ENCODE measurements at regions not wholly inside any gene's neighbourhood (a gene's known extent, or its start where the extent isn't known, plus 50 kb on each side); places are given as distances from the start of the nearest gene placed in this dataset.
A peak's percentile ranks its signal among the peaks of the same experiment; 100 is the strongest.

DNA sequence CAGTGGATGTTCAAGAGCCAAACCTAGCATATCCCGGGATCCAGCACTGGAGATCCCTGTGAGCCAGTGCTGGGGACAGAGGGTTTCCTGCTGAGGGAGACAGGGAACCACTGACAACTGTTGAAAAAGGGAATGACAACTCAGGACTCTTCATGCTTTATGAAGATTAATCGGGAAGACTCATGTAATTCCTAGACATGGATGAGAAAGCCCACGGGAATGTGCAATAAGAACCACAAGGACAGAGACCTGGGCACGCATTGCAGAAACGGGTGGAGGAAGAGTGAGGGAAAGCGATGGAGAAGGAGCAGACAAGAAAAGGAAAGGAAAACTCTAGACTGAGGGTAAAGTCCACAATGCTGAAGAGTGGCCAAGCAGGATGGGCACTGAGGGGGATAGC is 296.0 kb downstream of the PCNX1 start:
- TF ChIP-seq, protein P1, sequence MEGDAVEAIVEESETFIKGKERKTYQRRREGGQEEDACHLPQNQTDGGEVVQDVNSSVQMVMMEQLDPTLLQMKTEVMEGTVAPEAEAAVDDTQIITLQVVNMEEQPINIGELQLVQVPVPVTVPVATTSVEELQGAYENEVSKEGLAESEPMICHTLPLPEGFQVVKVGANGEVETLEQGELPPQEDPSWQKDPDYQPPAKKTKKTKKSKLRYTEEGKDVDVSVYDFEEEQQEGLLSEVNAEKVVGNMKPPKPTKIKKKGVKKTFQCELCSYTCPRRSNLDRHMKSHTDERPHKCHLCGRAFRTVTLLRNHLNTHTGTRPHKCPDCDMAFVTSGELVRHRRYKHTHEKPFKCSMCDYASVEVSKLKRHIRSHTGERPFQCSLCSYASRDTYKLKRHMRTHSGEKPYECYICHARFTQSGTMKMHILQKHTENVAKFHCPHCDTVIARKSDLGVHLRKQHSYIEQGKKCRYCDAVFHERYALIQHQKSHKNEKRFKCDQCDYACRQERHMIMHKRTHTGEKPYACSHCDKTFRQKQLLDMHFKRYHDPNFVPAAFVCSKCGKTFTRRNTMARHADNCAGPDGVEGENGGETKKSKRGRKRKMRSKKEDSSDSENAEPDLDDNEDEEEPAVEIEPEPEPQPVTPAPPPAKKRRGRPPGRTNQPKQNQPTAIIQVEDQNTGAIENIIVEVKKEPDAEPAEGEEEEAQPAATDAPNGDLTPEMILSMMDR (IDR thresholded peaks at IDR 0.05) = no peak
- Histone ChIP-seq H3K27ac (no peak overlapping the region), H3K4me3 (no peak overlapping the region)
- DNase-seq (ENCODE audit: low spot score) = no peak

DNA sequence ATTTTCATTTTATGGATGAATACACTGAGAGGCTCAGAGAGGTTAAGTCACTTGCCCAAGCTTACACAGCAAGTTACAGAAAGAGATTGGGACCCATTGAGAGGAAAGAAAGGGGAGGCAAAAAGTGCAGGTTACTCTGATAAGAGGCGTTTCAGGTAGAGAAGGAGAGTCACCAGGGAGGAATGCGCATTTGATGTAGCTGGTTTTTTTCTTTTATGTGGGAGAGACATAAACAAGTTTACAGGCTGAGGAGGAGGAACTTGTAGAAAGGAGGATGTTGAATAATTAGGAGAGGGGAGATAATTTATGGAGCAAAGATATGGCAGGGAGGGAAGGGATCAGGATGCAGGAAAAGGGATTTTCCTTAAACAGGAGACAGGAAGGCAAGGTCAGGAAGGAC is 297.0 kb downstream of the PCNX1 start:
- Histone ChIP-seq H3K27ac (no peak overlapping the region), H3K4me3 (no peak overlapping the region)
- TF ChIP-seq, protein P1 (IDR thresholded peaks at IDR 0.05) = no peak
- DNase-seq (ENCODE audit: low spot score) = no peak

DNA sequence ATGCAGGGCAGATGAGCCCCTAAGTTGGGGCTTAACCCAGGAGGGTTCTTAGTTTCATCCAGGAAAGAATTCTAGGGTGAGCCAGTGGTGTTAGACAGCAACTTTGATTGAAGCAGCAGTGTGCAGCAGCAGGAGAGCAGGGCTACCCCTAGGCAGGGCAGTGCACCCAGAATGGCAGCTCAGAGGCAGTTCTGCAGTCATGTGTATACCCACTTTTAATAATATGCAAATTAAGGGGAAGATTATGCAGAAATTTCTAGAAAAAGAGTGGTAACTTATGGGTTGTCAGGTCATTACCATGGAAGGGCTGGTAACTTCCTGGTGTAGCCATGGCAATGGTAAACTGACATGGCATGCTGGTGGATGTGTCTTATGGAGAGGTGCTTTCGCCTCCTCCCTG is 297.5 kb downstream of the PCNX1 start:
- no peak overlapping the region for H3K27ac ChIP-seq

DNA sequence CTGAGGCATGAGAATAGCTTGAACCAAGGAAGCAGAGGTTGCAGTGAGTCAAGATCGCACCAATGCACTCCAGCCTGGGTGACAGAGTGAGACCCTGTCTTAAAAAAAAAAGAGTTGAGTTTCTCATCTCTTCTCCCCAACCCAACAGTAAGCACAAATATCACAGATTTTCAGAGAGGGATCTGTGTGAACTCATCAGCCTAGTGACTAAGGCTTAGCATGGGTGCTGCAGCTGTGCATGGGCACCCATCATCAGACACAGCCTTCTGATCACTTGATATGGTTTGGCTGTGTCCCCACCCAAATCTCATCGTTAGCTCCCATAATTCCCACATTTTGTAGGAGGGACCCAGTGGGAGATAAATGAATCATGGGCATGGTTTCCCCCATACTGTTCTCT is 298.9 kb downstream of the PCNX1 start:
- Histone ChIP-seq H3K4me3 (no peak overlapping the region), H3K27ac (no peak overlapping the region)
- TF ChIP-seq, protein P1 (IDR thresholded peaks at IDR 0.05) = no peak
- DNase-seq (ENCODE audit: low spot score) = no peak

More for the DNA sequence above, 297.5 kb downstream of the PCNX1 start:
- no peak for DNase-seq (ENCODE audit: low spot score)
- no peak overlapping the region for H3K4me3 ChIP-seq
- TF ChIP-seq, protein P1 (IDR thresholded peaks at IDR 0.05) = no peak

DNA sequence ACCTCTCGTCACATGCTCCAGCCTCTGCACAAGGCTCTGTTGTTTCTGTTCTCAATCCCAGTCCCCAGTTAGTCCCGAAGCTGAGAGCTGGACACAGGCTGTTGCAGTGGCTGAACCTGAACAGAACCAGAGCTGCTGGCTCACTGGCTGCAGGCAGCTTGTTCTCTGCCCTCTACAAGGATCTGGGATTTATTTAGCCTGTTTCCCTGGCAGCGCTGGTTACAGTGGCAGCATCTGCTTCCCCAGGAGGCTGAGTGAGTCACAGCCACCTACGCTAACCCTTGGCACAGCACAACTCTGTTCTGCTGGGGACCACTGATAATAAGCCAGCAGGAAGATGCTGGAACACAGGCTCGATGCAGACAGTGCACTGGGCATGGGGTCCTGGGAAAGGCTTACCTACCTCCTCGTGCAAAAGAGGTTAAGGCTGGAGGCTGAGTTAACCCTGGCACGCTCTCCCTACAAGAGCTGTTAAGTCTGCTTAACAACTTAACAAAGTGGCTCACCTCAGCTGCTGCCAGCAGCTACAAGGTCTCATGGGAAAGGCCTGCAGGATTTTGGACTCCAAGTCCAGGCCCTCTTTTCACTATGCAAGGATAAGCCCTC is 299.6 kb downstream of the PCNX1 start:
- TF ChIP-seq, protein P1 (IDR thresholded peaks at IDR 0.05) = no peak
- peak; percentile 84 for DNase-seq (ENCODE audit: low spot score)
- Histone ChIP-seq H3K4me3 (no peak overlapping the region), H3K27ac (no peak overlapping the region)

DNA sequence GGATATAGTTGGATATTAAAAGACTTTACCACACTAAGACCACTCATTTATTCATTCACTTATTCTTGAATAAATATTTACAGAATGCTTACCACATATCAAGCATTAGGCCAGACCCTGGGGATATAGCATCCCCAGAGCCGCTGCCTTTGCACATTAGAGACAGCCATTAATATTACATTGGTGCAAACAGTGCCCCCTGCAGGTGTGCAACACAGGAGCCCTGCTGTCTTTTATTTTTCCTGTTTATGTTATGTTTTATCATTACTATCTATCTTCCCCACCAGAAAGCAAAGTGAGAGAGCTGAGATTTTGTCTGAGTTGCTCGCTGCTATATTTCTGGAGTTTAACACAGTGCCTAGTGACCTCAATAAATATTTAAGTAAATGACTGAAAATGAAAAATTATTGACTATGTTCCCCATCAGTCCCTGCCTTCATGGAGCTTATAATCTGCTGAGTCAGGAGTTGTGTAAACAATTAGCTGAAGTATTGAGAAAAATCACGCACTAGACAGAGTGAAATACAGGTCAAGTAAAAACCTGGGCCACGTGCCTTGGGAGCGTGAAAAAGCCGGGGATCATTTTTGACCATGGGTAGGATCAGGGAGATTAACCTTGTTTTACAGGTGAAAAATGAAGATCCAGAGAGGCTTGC is 301.6 kb downstream of the PCNX1 start:
- Histone ChIP-seq H3K27ac (no peak overlapping the region), H3K4me3 (no peak overlapping the region)
- TF ChIP-seq, protein P1 (IDR thresholded peaks at IDR 0.05) = no peak
- DNase-seq (ENCODE audit: low spot score) = no peak

DNA sequence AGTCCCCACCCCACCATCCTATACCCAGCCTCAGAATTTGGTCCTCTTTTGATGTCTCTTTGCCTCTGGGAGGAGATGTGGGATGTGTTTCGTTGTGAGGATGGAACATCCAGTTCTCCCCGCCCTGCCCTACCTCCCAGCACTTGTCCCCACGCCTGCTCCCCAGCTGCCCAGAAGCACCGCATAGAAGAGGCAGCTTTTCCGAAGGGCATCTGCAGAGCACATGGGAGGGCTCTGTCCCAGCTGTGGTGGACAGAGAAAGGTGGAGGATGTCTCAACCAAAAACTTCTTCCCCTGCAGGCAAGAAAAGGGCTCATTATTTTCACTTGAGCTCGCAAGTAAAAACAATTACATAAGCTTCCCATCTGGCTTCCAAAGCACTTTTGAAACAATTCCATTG is 302.6 kb downstream of the PCNX1 start:
- Histone ChIP-seq H3K4me3 (no peak overlapping the region), H3K27ac (no peak overlapping the region)
- no peak for DNase-seq (ENCODE audit: low spot score)
- TF ChIP-seq, protein P1 (IDR thresholded peaks at IDR 0.05) = no peak
